ENCODE measurements at regions not wholly inside any gene's neighbourhood (a gene's known extent, or its start where the extent isn't known, plus 50 kb on each side); places are given as distances from the start of the nearest gene placed in this dataset.
"Not testable (repeated sequence)": the region's sequence is repeated elsewhere in the genome, so short reads cannot be mapped to it uniquely, and the experiment has no call there.

DNA sequence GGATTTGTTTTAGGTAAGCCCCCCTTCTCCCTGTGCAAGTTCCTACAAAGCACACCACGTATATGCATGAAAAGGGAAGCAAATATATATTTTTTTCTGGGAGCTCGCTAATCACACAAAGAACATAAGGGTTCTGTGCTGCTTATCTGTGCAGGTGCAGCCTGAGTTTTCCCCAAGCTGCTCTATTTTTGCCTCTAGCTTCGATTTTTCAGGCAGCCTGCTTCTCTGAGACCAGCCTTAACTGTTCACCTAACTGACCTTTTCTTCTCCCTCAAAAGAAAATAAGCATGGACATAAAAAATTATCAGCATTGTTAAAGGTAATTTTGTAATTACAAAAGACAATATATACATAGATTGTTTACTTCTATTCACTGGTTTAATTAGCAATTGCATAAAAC is 552.7 kb downstream of the TGIF2LX start:
- TF ChIP-seq, protein P1, sequence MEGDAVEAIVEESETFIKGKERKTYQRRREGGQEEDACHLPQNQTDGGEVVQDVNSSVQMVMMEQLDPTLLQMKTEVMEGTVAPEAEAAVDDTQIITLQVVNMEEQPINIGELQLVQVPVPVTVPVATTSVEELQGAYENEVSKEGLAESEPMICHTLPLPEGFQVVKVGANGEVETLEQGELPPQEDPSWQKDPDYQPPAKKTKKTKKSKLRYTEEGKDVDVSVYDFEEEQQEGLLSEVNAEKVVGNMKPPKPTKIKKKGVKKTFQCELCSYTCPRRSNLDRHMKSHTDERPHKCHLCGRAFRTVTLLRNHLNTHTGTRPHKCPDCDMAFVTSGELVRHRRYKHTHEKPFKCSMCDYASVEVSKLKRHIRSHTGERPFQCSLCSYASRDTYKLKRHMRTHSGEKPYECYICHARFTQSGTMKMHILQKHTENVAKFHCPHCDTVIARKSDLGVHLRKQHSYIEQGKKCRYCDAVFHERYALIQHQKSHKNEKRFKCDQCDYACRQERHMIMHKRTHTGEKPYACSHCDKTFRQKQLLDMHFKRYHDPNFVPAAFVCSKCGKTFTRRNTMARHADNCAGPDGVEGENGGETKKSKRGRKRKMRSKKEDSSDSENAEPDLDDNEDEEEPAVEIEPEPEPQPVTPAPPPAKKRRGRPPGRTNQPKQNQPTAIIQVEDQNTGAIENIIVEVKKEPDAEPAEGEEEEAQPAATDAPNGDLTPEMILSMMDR (IDR thresholded peaks at IDR 0.05; ENCODE audit: extremely low read depth in 1 of 2, insufficient read depth in 1 of 2, low read depth in 1 of 2, low read length in 2 of 2), result not testable (repeated sequence)
- not testable (repeated sequence) for TF ChIP-seq POLR2AphosphoS5 (IDR thresholded peaks at IDR 0.05; ENCODE audit: insufficient read depth, low read depth, low read length); EZH2 (IDR thresholded peaks at IDR 0.05; ENCODE audit: borderline replicate concordance, low read depth, low read length, severe bottlenecking); POLR2A (IDR thresholded peaks at IDR 0.05; ENCODE audit: low read depth, low read length); MAX (IDR thresholded peaks at IDR 0.05; ENCODE audit: insufficient read depth, insufficient read length)

Measured in endothelial cell of umbilical vein (primary cell).